Activated CD8-positive, alpha-beta memory T cell treated with anti-CD3 and anti-CD28 coated beads, Interleukin-2, amount 50 U/mL, for 24 hours (primary cell): ENCODE measurements at regions not wholly inside any gene's neighbourhood (a gene's known extent, or its start where the extent isn't known, plus 50 kb on each side); places are given as distances from the start of the nearest gene placed in this dataset.

Experiments used
- DNase-seq: peaks from one replicate; pipeline ENCODE4 v3.0.0-alpha.2; 2020; ENCODE audit errors: extremely low read depth

GRCh38 chr18:77657651-77658298 lies 408.1 kb downstream of the GALR1 start:
- no peak for DNase-seq

- DNase-seq: no peak
Observed at GRCh38 chr18:77658299-77658662, 408.6 kb downstream of the GALR1 start.

GRCh38 chr18:77658751-77659448 lies 409.3 kb downstream of the GALR1 start:
- DNase-seq: no peak

- DNase-seq: no peak
Observed at GRCh38 chr18:77666613-77667012, 417.0 kb downstream of the GALR1 start.

- no peak for DNase-seq
Observed at GRCh38 chr18:77668219-77668618, 418.6 kb downstream of the GALR1 start.

GRCh38 chr18:77669331-77669730 lies 419.7 kb downstream of the GALR1 start:
- DNase-seq: no peak

- no peak for DNase-seq
Observed at GRCh38 chr18:77671456-77672167, 422.0 kb downstream of the GALR1 start.

- DNase-seq: no peak
Observed at GRCh38 chr18:77676910-77677309, 427.3 kb downstream of the GALR1 start.

GRCh38 chr18:77677536-77677935 lies 427.9 kb downstream of the GALR1 start:
- no peak for DNase-seq

- no peak for DNase-seq
Observed at GRCh38 chr18:77679869-77680268, 430.2 kb downstream of the GALR1 start.

GRCh38 chr18:77700051-77700450 lies 450.4 kb downstream of the GALR1 start:
- no peak for DNase-seq

- no peak for DNase-seq
Observed at GRCh38 chr18:77701977-77702376, 452.3 kb downstream of the GALR1 start.

- DNase-seq: no peak
Observed at GRCh38 chr18:77702686-77703085, 453.0 kb downstream of the GALR1 start.

GRCh38 chr18:77705301-77705700 lies 455.7 kb downstream of the GALR1 start:
- DNase-seq: no peak

- no peak for DNase-seq
Observed at GRCh38 chr18:77708826-77709506, 459.3 kb downstream of the GALR1 start.

- no peak for DNase-seq
Observed at GRCh38 chr18:77711096-77711495, 461.4 kb downstream of the GALR1 start.

GRCh38 chr18:77714716-77715115 lies 465.1 kb downstream of the GALR1 start:
- no peak for DNase-seq

- DNase-seq: no peak
Observed at GRCh38 chr18:77716282-77716681, 466.6 kb downstream of the GALR1 start.

GRCh38 chr18:77733292-77733903 lies 483.8 kb downstream of the GALR1 start:
- no peak for DNase-seq

GRCh38 chr18:77736842-77737241 lies 487.2 kb downstream of the GALR1 start:
- DNase-seq: no peak

GRCh38 chr18:77737405-77737804 lies 487.8 kb downstream of the GALR1 start:
- no peak for DNase-seq

- no peak for DNase-seq
Observed at GRCh38 chr18:77749089-77749488, 499.4 kb downstream of the GALR1 start.
